ENCODE measurements at regions not wholly inside any gene's neighbourhood (a gene's known extent, or its start where the extent isn't known, plus 50 kb on each side); places are given as distances from the start of the nearest gene placed in this dataset.

GRCh38 chr12:115433014-115433634 is 749.1 kb upstream of the TBX3 start:
- DNase-seq, result no peak
- intact Hi-C loops (cut with DNase I), result no loop called here

GRCh38 chr12:115430636-115431035 is 746.7 kb upstream of the TBX3 start:
- no peak for DNase-seq
- intact Hi-C loops (cut with DNase I), result no loop called here

- DNase-seq, result no peak
- intact Hi-C loops (cut with DNase I), result no loop called here
These were observed 742.8 kb upstream of the TBX3 start for GRCh38 chr12:115426732-115427131.

GRCh38 chr12:115424003-115424402 is 740.0 kb upstream of the TBX3 start:
- intact Hi-C loops (cut with DNase I), result no loop called here
- no peak for DNase-seq

GRCh38 chr12:115423546-115423987 is 739.6 kb upstream of the TBX3 start:
- intact Hi-C loops (cut with DNase I), result no loop called here
- peak in 1 of 42 donors; percentile 9 for DNase-seq

- no peak for DNase-seq
- intact Hi-C loops (cut with DNase I), result no loop called here
These were observed 739.0 kb upstream of the TBX3 start for GRCh38 chr12:115422845-115423545.

- no peak for DNase-seq
- intact Hi-C loops (cut with DNase I), result no loop called here
These were observed 738.1 kb upstream of the TBX3 start for GRCh38 chr12:115421796-115422709.

GRCh38 chr12:115421350-115421749 is 737.4 kb upstream of the TBX3 start:
- intact Hi-C loops (cut with DNase I), result no loop called here
- DNase-seq, result no peak

GRCh38 chr12:115419145-115419646 is 735.2 kb upstream of the TBX3 start:
- intact Hi-C loops (cut with DNase I), result no loop called here
- DNase-seq, result no peak

- intact Hi-C loops (cut with DNase I), result no loop called here
- DNase-seq, result no peak
These were observed 733.6 kb upstream of the TBX3 start for GRCh38 chr12:115417610-115418009.

GRCh38 chr12:115416869-115417268 is 732.9 kb upstream of the TBX3 start:
- intact Hi-C loops (cut with DNase I), result no loop called here
- no peak for DNase-seq

GRCh38 chr12:115413626-115414025 is 729.7 kb upstream of the TBX3 start:
- intact Hi-C loops (cut with DNase I), result no loop called here
- no peak for DNase-seq

- intact Hi-C loops (cut with DNase I), result no loop called here
- DNase-seq, result no peak
These were observed 728.9 kb upstream of the TBX3 start for GRCh38 chr12:115412831-115413230.

GRCh38 chr12:115411121-115411520 is 727.1 kb upstream of the TBX3 start:
- no peak for DNase-seq
- intact Hi-C loops (cut with DNase I), result no loop called here

GRCh38 chr12:115408642-115409041 is 724.7 kb upstream of the TBX3 start:
- intact Hi-C loops (cut with DNase I), result no loop called here
- no peak for DNase-seq

- DNase-seq, result no peak
- intact Hi-C loops (cut with DNase I), result no loop called here
These were observed 723.7 kb upstream of the TBX3 start for GRCh38 chr12:115407723-115408122.

- intact Hi-C loops (cut with DNase I), result no loop called here
- no peak for DNase-seq
These were observed 723.1 kb upstream of the TBX3 start for GRCh38 chr12:115407036-115407435.

- intact Hi-C loops (cut with DNase I), result no loop called here
- DNase-seq, result no peak
These were observed 721.5 kb upstream of the TBX3 start for GRCh38 chr12:115405471-115405860.

GRCh38 chr12:115404761-115405470 is 720.9 kb upstream of the TBX3 start:
- no peak for DNase-seq
- intact Hi-C loops (cut with DNase I), result no loop called here
